ENCODE measurements at regions not wholly inside any gene's neighbourhood (a gene's known extent, or its start where the extent isn't known, plus 50 kb on each side); places are given as distances from the start of the nearest gene placed in this dataset.

DNA sequence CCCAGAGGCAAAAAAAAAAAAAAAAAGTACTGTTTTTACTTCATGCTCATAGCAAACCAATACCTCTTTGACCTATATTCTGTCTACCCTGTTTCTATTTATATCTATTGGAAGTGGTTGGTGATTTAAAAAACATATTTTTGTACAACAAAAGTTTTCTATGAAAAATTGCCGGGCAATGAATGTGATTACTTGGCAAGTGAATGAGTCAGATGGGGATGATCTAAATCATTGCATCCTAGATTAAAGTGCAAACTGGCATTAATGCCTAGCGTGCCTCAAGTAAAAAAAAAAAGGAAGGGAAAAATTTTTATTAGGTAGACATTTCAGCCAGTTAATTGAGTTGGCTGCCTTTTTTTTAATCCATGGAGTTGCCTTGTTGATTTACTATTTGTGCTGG, 500.6 kb downstream of the KCTD12 start:
- H3K4me3 ChIP-seq (replicated peaks; ENCODE audit: low read depth, low read length) = no peak overlapping the region
- TF ChIP-seq, protein P1, sequence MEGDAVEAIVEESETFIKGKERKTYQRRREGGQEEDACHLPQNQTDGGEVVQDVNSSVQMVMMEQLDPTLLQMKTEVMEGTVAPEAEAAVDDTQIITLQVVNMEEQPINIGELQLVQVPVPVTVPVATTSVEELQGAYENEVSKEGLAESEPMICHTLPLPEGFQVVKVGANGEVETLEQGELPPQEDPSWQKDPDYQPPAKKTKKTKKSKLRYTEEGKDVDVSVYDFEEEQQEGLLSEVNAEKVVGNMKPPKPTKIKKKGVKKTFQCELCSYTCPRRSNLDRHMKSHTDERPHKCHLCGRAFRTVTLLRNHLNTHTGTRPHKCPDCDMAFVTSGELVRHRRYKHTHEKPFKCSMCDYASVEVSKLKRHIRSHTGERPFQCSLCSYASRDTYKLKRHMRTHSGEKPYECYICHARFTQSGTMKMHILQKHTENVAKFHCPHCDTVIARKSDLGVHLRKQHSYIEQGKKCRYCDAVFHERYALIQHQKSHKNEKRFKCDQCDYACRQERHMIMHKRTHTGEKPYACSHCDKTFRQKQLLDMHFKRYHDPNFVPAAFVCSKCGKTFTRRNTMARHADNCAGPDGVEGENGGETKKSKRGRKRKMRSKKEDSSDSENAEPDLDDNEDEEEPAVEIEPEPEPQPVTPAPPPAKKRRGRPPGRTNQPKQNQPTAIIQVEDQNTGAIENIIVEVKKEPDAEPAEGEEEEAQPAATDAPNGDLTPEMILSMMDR (IDR thresholded peaks at IDR 0.05; ENCODE audit: insufficient read depth, low read length, poor library complexity, severe bottlenecking) = no peak
- H3K27me3 ChIP-seq (replicated peaks; ENCODE audit: control insufficient read depth, insufficient read depth, low read length) = no peaks in the 10 kb centered on the region
- DNase-seq (ENCODE audit: extremely low read depth, insufficient read length) = no peak
- no peaks in the 10 kb centered on the region for H3K36me3 ChIP-seq (ENCODE audit: control insufficient read depth, insufficient read depth, low read length)

DNA sequence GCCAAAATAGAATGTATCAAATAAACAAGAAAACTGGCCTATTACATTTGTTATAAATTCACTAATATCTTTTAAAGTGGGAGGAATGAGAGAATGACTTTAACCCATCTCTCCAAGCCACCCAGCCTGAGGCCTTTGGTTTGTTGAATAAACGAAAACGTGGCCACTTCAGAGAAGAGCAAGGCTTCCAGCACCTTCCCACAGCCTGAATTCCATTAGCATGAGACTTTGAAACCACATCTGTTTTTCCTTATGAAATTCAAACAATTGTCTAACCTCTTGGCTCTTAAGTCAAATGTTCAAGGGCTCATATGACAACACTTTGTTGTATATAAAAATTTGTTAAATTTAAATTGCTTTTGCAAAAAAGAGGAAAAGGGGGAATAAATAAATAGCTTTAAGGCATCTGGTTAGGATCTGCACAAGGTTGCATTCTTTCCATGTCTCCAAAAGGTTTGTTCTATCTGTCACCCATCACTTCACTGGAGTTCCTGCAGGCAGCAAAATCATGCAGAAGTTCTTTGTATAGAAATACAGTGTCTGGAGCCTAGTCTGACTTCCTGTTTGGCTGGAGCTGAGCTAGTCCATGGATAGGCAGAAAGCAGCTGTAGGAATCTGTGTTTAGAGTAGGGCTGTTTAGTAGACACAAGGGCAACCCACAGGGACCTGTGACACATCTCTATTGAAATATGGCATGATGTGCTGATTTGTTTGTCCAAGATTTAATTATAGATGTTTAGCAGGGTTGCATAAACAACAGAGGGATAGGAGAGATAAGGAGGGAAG, 502.3 kb downstream of the KCTD12 start:
- no peak for DNase-seq (ENCODE audit: extremely low read depth, insufficient read length)
- Histone ChIP-seq H3K4me3 (replicated peaks; ENCODE audit: low read depth, low read length) (no peak overlapping the region), H3K27me3 (replicated peaks; ENCODE audit: control insufficient read depth, insufficient read depth, low read length) (no peaks in the 10 kb centered on the region), H3K36me3 (ENCODE audit: control insufficient read depth, insufficient read depth, low read length) (no peaks in the 10 kb centered on the region)
- TF ChIP-seq, protein P1 (IDR thresholded peaks at IDR 0.05; ENCODE audit: insufficient read depth, low read length, poor library complexity, severe bottlenecking) = no peak

DNA sequence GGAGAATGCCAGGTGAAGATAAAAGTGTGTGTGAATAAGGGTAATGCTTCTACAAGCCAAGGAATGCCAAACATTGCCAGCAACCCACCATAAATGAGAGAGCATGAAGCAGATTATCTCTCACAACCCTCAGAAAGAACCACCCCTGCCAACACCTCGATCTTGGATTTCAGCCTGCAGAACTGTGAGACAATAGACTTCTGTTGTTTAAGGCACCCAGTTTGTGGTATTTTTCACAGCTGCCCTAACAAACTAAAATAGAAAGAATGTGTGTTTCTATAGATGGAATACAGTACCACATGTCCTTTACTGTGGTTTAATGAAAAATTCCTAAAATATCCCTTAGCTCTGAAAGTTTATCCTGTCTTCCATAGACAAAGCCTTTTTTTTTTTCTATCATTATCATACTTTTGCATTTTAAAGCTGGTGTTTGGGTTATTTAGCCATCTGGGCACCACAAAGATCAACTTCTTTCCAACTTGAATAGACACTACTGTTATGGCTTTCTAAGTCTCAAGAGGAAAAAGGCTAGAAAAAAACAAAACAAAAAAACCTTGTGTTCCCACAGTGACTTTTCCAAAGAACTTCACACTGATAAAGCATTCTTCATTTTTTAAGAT, 505.6 kb downstream of the KCTD12 start:
- TF ChIP-seq, protein P1 (IDR thresholded peaks at IDR 0.05; ENCODE audit: insufficient read depth, low read length, poor library complexity, severe bottlenecking) = no peak
- Histone ChIP-seq H3K4me3 (replicated peaks; ENCODE audit: low read depth, low read length) (no peak overlapping the region), H3K36me3 (ENCODE audit: control insufficient read depth, insufficient read depth, low read length) (no peaks in the 10 kb centered on the region), H3K27me3 (replicated peaks; ENCODE audit: control insufficient read depth, insufficient read depth, low read length) (no peaks in the 10 kb centered on the region)
- no peak for DNase-seq (ENCODE audit: extremely low read depth, insufficient read length)

DNA sequence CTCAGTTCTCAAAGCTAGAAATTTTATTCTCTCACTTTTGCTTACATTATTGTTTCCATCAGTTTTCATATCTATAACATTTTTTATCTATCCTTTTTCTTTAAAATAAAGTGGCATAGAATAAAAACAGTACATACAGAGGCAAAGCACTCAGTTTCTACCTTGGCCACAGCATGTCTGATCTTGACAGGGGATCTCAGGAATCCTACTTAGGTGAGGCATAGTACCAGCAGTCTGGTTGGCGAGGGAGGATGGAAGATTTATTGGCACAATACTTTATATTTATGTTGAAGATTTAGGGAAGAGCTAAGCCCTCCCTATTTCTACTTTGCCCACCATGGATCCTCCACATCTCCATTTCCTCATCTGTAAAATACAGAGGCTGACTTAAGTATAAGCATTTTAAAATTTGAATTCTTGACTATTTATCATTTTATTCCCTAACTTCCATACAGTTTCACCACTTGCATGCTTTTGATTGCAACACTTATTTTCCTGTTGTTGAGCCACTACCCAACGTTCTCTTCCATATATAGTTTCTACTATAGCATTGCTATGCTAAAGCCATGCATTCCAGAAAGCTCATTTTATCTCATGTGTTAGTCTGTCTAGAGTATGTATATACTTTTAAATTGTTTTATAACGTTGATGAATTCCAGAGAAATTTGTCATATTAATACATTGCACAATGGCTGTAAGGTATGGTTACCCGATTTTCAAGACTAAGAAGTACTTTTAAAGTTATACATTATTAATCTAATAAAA, 506.7 kb downstream of the KCTD12 start:
- Histone ChIP-seq H3K36me3 (ENCODE audit: control insufficient read depth, insufficient read depth, low read length) (no peaks in the 10 kb centered on the region), H3K27me3 (replicated peaks; ENCODE audit: control insufficient read depth, insufficient read depth, low read length) (no peaks in the 10 kb centered on the region), H3K4me3 (replicated peaks; ENCODE audit: low read depth, low read length) (no peak overlapping the region)
- no peak for DNase-seq (ENCODE audit: extremely low read depth, insufficient read length)
- TF ChIP-seq, protein P1 (IDR thresholded peaks at IDR 0.05; ENCODE audit: insufficient read depth, low read length, poor library complexity, severe bottlenecking) = no peak

DNA sequence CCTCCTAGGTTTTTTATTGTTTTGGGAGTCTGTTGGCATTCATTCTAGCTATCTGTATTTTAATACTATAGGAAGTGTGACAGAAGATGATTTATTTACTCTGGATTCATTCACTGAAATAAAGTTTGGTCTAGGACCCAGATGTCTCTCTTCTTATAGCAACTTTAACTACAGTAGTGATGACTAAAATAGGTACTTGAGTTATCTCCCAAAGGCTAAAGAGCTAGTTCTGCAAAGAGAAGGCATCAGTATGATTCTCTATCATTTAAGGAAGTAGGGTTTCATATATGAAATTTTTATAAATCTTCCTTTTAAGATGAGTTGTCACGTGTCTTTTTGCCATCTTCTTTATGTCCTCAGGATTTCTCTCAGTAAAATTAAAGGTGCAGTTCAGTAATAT, 507.4 kb downstream of the KCTD12 start:
- DNase-seq (ENCODE audit: extremely low read depth, insufficient read length) = no peak
- Histone ChIP-seq H3K4me3 (replicated peaks; ENCODE audit: low read depth, low read length) (no peak overlapping the region), H3K36me3 (ENCODE audit: control insufficient read depth, insufficient read depth, low read length) (no peaks in the 10 kb centered on the region), H3K27me3 (replicated peaks; ENCODE audit: control insufficient read depth, insufficient read depth, low read length) (no peaks in the 10 kb centered on the region)
- TF ChIP-seq, protein P1 (IDR thresholded peaks at IDR 0.05; ENCODE audit: insufficient read depth, low read length, poor library complexity, severe bottlenecking) = no peak

All from GM06990 (cell line).